A549 (cell line): ENCODE measurements at regions not wholly inside any gene's neighbourhood (a gene's known extent, or its start where the extent isn't known, plus 50 kb on each side); places are given as distances from the start of the nearest gene placed in this dataset.

Source experiments
- ATAC-seq, 2 experiments: fragments of 200-7000 bp in 1 of 2; fragments of >200 bp in 1 of 2; cut with Nextera tagmentation in 1 of 2; cut with Tn5 transposase in 1 of 2; 3 replicates each; pipeline versions ENCODE4 v1.8.0 to v1.9.1; 2018 to 2020; ENCODE audit warnings: mild to moderate bottlenecking in 1 of 2, moderate library complexity in 1 of 2
- CTCF ChIA-PET: fragments of 300-600 bp; sonication (Branson Sonifier 250); formaldehyde crosslinking; extraction: SDS; loops from one replicate; lab custom pipeline; 2021; ENCODE audit warnings: antibody characterized with exemption, inconsistent platforms; lab: Yijun Ruan, JAX
- POLR2A ChIA-PET: fragments of 350-600 bp; formaldehyde crosslinking; extraction: SDS; loops from one replicate; lab custom pipeline; 2021; ENCODE audit warnings: antibody characterized with exemption, inconsistent platforms; lab: Yijun Ruan, JAX
- DNase-seq, 2 experiments: peaks; one replicate each; pipeline versions ENCODE4 v3.0.0 to v3.0.0-alpha.2; 2011 to 2016; ENCODE audit warnings: low read depth in 1 of 2, low spot score in 1 of 2
- FAIRE-seq: peaks from 2 replicates; lab custom pipeline; 2011; peaks lifted over from hg19 to GRCh38; lab: Jason Lieb, UNC
- H3K27ac ChIP-seq, 2 experiments: fragments of >200 bp; sonication (Bioruptor Twin); formaldehyde crosslinking; 3 replicates each; pipeline ENCODE4 v1.5.1; 2016 to 2017
- H3K4me1 ChIP-seq: fragments of >200 bp; sonication (Bioruptor Twin); formaldehyde crosslinking; 3 replicates; pipeline ENCODE4 v1.6.1; 2016
- H3K4me2 ChIP-seq: fragments of >200 bp; sonication (Bioruptor Twin); formaldehyde crosslinking; 3 replicates; pipeline ENCODE4 v1.6.1; 2016
- H3K4me3 ChIP-seq: fragments of >200 bp; sonication (Bioruptor Twin); formaldehyde crosslinking; 3 replicates; pipeline ENCODE4 v1.5.1; 2016
- H3K9me3 ChIP-seq: fragments of >200 bp; sonication (Bioruptor Twin); formaldehyde crosslinking; 3 replicates; pipeline ENCODE4 v1.6.1; 2016
- BCL3 ChIP-seq: fragments of >200 bp; sonication (Bioruptor Twin); formaldehyde crosslinking; IDR thresholded peaks from 3 replicates; pipeline ENCODE4 v1.6.1; 2016
- CBX2 ChIP-seq: fragments of 200-600 bp; sonication (generic); IDR thresholded peaks from 2 replicates; pipeline ENCODE4 v1.6.1; 2016; ENCODE audit warnings: low read depth, mild to moderate bottlenecking, borderline replicate concordance
- CBX8 ChIP-seq: fragments of 200-600 bp; sonication (generic); IDR thresholded peaks from 2 replicates; pipeline ENCODE4 v1.6.1; 2016
- CHD4 ChIP-seq: fragments of 200-600 bp; sonication (generic); IDR thresholded peaks from 2 replicates; pipeline ENCODE4 v1.6.1; 2016; ENCODE audit warnings: antibody characterized with exemption, mild to moderate bottlenecking, borderline replicate concordance
- CTCF ChIP-seq: fragments of >200 bp; sonication (Bioruptor Twin); formaldehyde crosslinking; IDR thresholded peaks from 3 replicates; pipeline ENCODE4 v1.5.1; 2016
- EHF ChIP-seq: fragments of 250-450 bp; sonication (Bioruptor Pico); IDR thresholded peaks from 2 replicates; pipeline ENCODE4 v1.5.0; 2020; ENCODE audit warnings: mild to moderate bottlenecking
- EHMT2 ChIP-seq: fragments of 200-600 bp; sonication (generic); IDR thresholded peaks from 2 replicates; pipeline ENCODE4 v1.6.1; 2016; ENCODE audit warnings: antibody characterized with exemption, low read depth, mild to moderate bottlenecking, moderate library complexity
- ESRRA ChIP-seq: fragments of 150-350 bp; IDR thresholded peaks from 2 replicates; pipeline ENCODE4 v1.6.1; 2014; ENCODE audit warnings: mild to moderate bottlenecking, low read length, borderline replicate concordance
- FOSB ChIP-seq: fragments of 250-450 bp; sonication (Bioruptor Pico); IDR thresholded peaks from 2 replicates; pipeline ENCODE4 v1.5.0; 2020; ENCODE audit warnings: mild to moderate bottlenecking, moderate library complexity
- FOSL2 ChIP-seq, 2 experiments: fragments of 450-650 bp in 1 of 2; fragments of >200 bp in 1 of 2; sonication (Bioruptor Twin) in 1 of 2; formaldehyde crosslinking; IDR thresholded peaks; 2 replicates each; pipeline versions ENCODE4 v1.5.0 to v1.6.1; 2016 to 2020; ENCODE audit warnings: mild to moderate bottlenecking in 1 of 2, moderate library complexity in 1 of 2
- FOXS1 ChIP-seq: fragments of 250-450 bp; sonication (Bioruptor Pico); IDR thresholded peaks from 2 replicates; pipeline ENCODE4 v1.5.0; 2020; ENCODE audit warnings: mild to moderate bottlenecking, moderate library complexity
- HDAC2 ChIP-seq: fragments of 200-600 bp; sonication (generic); IDR thresholded peaks from 2 replicates; pipeline ENCODE4 v1.6.1; 2016
- HES2 ChIP-seq: fragments of >200 bp; sonication (Bioruptor Twin); formaldehyde crosslinking; IDR thresholded peaks from 2 replicates; pipeline ENCODE4 v1.6.1; 2016
- HMGXB4 ChIP-seq: fragments of 250-450 bp; sonication (Bioruptor Pico); IDR thresholded peaks from 2 replicates; pipeline ENCODE4 v1.5.0; 2021; ENCODE audit warnings: mild to moderate bottlenecking, moderate library complexity, borderline replicate concordance
- HOXB13 ChIP-seq: fragments of 250-450 bp; sonication (Bioruptor Pico); IDR thresholded peaks from 2 replicates; pipeline ENCODE4 v1.5.0; 2020; ENCODE audit warnings: low read depth, mild to moderate bottlenecking, moderate library complexity
- KDM5A ChIP-seq: fragments of 200-600 bp; sonication (generic); IDR thresholded peaks from 2 replicates; pipeline ENCODE4 v1.6.1; 2016; ENCODE audit warnings: antibody characterized with exemption, mild to moderate bottlenecking
- MAX ChIP-seq: IDR thresholded peaks from 2 replicates; pipeline ENCODE4 v1.6.1; 2012
- MAZ ChIP-seq: fragments of 150-350 bp; IDR thresholded peaks from 2 replicates; pipeline ENCODE4 v1.6.1; 2014; ENCODE audit warnings: antibody characterized with exemption, low read depth, low read length, borderline replicate concordance
- MYC ChIP-seq: IDR thresholded peaks from 2 replicates; pipeline ENCODE4 v1.6.1; 2012; ENCODE audit warnings: mild to moderate bottlenecking, inconsistent platforms, low read length, improper control_type of control experiment, borderline replicate concordance
- NPAS2 ChIP-seq: fragments of 250-450 bp; sonication (Bioruptor Pico); IDR thresholded peaks from 2 replicates; pipeline ENCODE4 v1.8.0; 2022; ENCODE audit warnings: mild to moderate bottlenecking, moderate library complexity, borderline replicate concordance
- PHF8 ChIP-seq: fragments of 200-600 bp; sonication (generic); IDR thresholded peaks from 2 replicates; pipeline ENCODE4 v1.6.1; 2016; ENCODE audit warnings: low read depth, mild to moderate bottlenecking, antibody characterized with exemption, moderate library complexity, borderline replicate concordance
- POLR2A ChIP-seq: IDR thresholded peaks from 2 replicates; pipeline ENCODE4 v1.6.1; 2012; ENCODE audit warnings: mild to moderate bottlenecking, low read length
- RCOR1 ChIP-seq: fragments of 150-350 bp; IDR thresholded peaks from 2 replicates; pipeline ENCODE4 v1.6.1; 2014; ENCODE audit warnings: antibody characterized with exemption, low read length, low read depth
- RFX5 ChIP-seq: fragments of 450-650 bp; IDR thresholded peaks from 2 replicates; pipeline ENCODE4 v1.7.1; 2014; ENCODE audit warnings: antibody characterized with exemption, mild to moderate bottlenecking, moderate library complexity
- SREBF2 ChIP-seq: fragments of 450-650 bp; IDR thresholded peaks from 2 replicates; pipeline ENCODE4 v1.6.1; 2014; ENCODE audit warnings: mild to moderate bottlenecking, moderate library complexity
- WGBS: methylation state at CpG from one replicate; pipeline ENCODE4 v1.1.6; 2017; ENCODE audit errors: missing lambda C conversion rate; 5-methylcytosine and 5-hydroxymethylcytosine counted together

GRCh38 chrX:112901869-112902725 lies 61.5 kb upstream of the AMOT start:
- FAIRE-seq (no peak), ATAC-seq (no peak), DNase-seq (no peak)
- no peaks in the 10 kb centered on the region for H3K4me1 ChIP-seq
- CTCF ChIA-PET: no interaction called here
- POLR2A ChIA-PET: no interaction called here
- 0% methylated on average over 3 of the region's 3 CpGs for WGBS
- TF ChIP-seq FOXS1 (CRISPR knock-in tag) (no peak), POLR2A (no peak), RFX5 (no peak), CBX2 (no peak), KDM5A (no peak), PHF8 (no peak), HOXB13 (CRISPR knock-in tag) (no peak), EHF (no peak), SREBF2 (no peak), MYC (no peak), HES2 (no peak), NPAS2 (CRISPR knock-in tag) (no peak), MAX (no peak), FOSL2 (IDR thresholded peaks at IDR 0.05) (no peak), FOSL2 (CRISPR knock-in tag; IDR thresholded peaks at IDR 0.05) (no peak), ESRRA (no peak)
- no peak overlapping the region for H3K4me2 ChIP-seq
- H3K27ac ChIP-seq: no peak overlapping the region
- no peaks in the 10 kb centered on the region for H3K9me3 ChIP-seq
- H3K4me3 ChIP-seq: no peak overlapping the region

GRCh38 chrX:112896051-112896450 lies 55.4 kb upstream of the AMOT start:
- Histone ChIP-seq H3K4me3 (no peak overlapping the region), H3K27ac (no peak overlapping the region), H3K4me1 (no peaks in the 10 kb centered on the region), H3K4me2 (no peak overlapping the region), H3K9me3 (no peaks in the 10 kb centered on the region)
- DNase-seq (no peak), ATAC-seq (no peak), FAIRE-seq (no peak)
- 0% methylated on average over 1 of the region's 1 CpG for WGBS
- TF ChIP-seq PHF8 (no peak), MYC (no peak), EHMT2 (no peak), CBX8 (no peak), FOSB (CRISPR knock-in tag) (no peak), MAZ (no peak), CHD4 (no peak), CTCF (no peak), FOXS1 (CRISPR knock-in tag) (no peak), SREBF2 (no peak), HMGXB4 (CRISPR knock-in tag) (no peak), RCOR1 (no peak), HDAC2 (no peak), KDM5A (no peak), BCL3 (no peak)
- CTCF ChIA-PET: no interaction called here
- POLR2A ChIA-PET: no interaction called here
